Thyroid gland (tissue), 4 donors: ENCODE measurements at regions not wholly inside any gene's neighbourhood (a gene's known extent, or its start where the extent isn't known, plus 50 kb on each side); places are given as distances from the start of the nearest gene placed in this dataset.

ENCODE experiments used
- CTCF ChIP-seq, 6 experiments: fragments of 200-600 bp in 3 of 6; fragments of 450-650 bp in 3 of 6; sonication (generic) in 3 of 6; IDR thresholded peaks; one replicate each; pipeline ENCODE4 v1.5.1; 2016 to 2019; ENCODE audit warnings: antibody characterized with exemption in 6 of 6, mild to moderate bottlenecking in 2 of 6, inconsistent platforms in 1 of 6, moderate library complexity in 1 of 6
- POLR2A ChIP-seq, 2 donors: fragments of 450-650 bp; IDR thresholded peaks; one replicate each; pipeline ENCODE4 v1.6.1; 2017; ENCODE audit warnings: antibody characterized with exemption in 2 of 2, mild to moderate bottlenecking in 2 of 2, moderate library complexity in 1 of 2

GRCh38 chr6:85128781-85129180 is 321.1 kb upstream of the NT5E start:
- TF ChIP-seq CTCF (IDR thresholded peaks at IDR 0.05) (no peak), POLR2A (IDR thresholded peaks at IDR 0.05) (no peak)
